Right lobe of liver (tissue), 4 donors: ENCODE measurements at regions not wholly inside any gene's neighbourhood (a gene's known extent, or its start where the extent isn't known, plus 50 kb on each side); places are given as distances from the start of the nearest gene placed in this dataset.

ENCODE experiments used
- CTCF ChIP-seq, 4 donors: fragments of 200-600 bp in 3 of 4; fragments of 450-650 bp in 1 of 4; IDR thresholded peaks; one replicate each; pipeline versions ENCODE4 v1.5.1 to v1.8.0; 2016 to 2022; ENCODE audit warnings: antibody characterized with exemption in 4 of 4, mild to moderate bottlenecking in 2 of 4
- POLR2A ChIP-seq: fragments of 450-650 bp; IDR thresholded peaks from one replicate; pipeline ENCODE4 v1.6.1; 2017; ENCODE audit warnings: antibody characterized with exemption, mild to moderate bottlenecking
- donor health status: DM: no; HTN: no; CAD: no.
- donor health status: DM: no; HTN: no; CAD: no.
- donor health status: DM: no; HTN: yes; CAD: no.

GRCh38 chr3:176872771-176873209 lies 324.5 kb downstream of the TBL1XR1 start:
- TF ChIP-seq CTCF (IDR thresholded peaks at IDR 0.05) = peak; percentile 74 to 86 (median 82)
- TF ChIP-seq POLR2A = no peak
